Right lobe of liver (tissue), 6 donors: ENCODE measurements at regions not wholly inside any gene's neighbourhood (a gene's known extent, or its start where the extent isn't known, plus 50 kb on each side); places are given as distances from the start of the nearest gene placed in this dataset.

Source experiments
- ATAC-seq, 4 donors: fragments of 200-7000 bp; cut with Tn5 transposase; one replicate each; pipeline ENCODE4 v1.9.1; 2020; ENCODE audit warnings: mild to moderate bottlenecking in 4 of 4, moderate library complexity in 4 of 4
- DNase-seq, 3 donors: peaks; one replicate each; pipeline ENCODE4 v3.0.0-alpha.2; 2020
- H3K27ac ChIP-seq, 3 donors: fragments of 200-600 bp; one replicate each; pipeline ENCODE4 v1.8.0; 2022
- H3K27me3 ChIP-seq, 2 donors: fragments of 200-600 bp; one replicate each; pipeline ENCODE4 v1.8.0; 2022
- H3K36me3 ChIP-seq, 4 donors: fragments of 200-600 bp; sonication (generic) in 1 of 4; one replicate each; pipeline versions ENCODE4 v1.5.1 to v1.8.0; 2017 to 2022; ENCODE audit warnings: control low read depth in 1 of 4
- H3K4me1 ChIP-seq, 4 donors: fragments of 200-600 bp; sonication (generic) in 1 of 4; one replicate each; pipeline versions ENCODE4 v1.5.1 to v1.8.0; 2017 to 2022; ENCODE audit warnings: control low read depth in 1 of 4
- H3K4me3 ChIP-seq, 3 donors: fragments of 200-600 bp; one replicate each; pipeline ENCODE4 v1.8.0; 2022
- H3K9me3 ChIP-seq, 4 donors: fragments of 200-600 bp; sonication (generic) in 1 of 4; one replicate each; pipeline versions ENCODE4 v1.5.1 to v1.8.0; 2017 to 2022; ENCODE audit warnings: control low read depth in 1 of 4
- CTCF ChIP-seq, 4 donors: fragments of 200-600 bp in 3 of 4; fragments of 450-650 bp in 1 of 4; IDR thresholded peaks; one replicate each; pipeline versions ENCODE4 v1.5.1 to v1.8.0; 2016 to 2022; ENCODE audit warnings: antibody characterized with exemption in 4 of 4, mild to moderate bottlenecking in 2 of 4
- POLR2A ChIP-seq: fragments of 450-650 bp; IDR thresholded peaks from one replicate; pipeline ENCODE4 v1.6.1; 2017; ENCODE audit warnings: antibody characterized with exemption, mild to moderate bottlenecking
- WGBS: methylation state at CpG from one replicate; pipeline ENCODE4 v1.1.6; 2018; ENCODE audit warnings: low coverage, low lambda C conversion rate; ENCODE audit not compliant: insufficient coverage; ENCODE audit errors: missing lambda C conversion rate; 5-methylcytosine and 5-hydroxymethylcytosine counted together
- intact Hi-C, 2 donors: fragments of 100-400 bp; cut with DNase I; formaldehyde crosslinking; loops; one replicate each; pipeline versions ENCODE4 v1.11.2 to v1.14.1; 2022
- small RNA-seq, 2 experiments: library from RNA; depleted of rRNA; stranded (forward); fragments of <200 nt; gene quantifications; one replicate each; pipeline ENCODE3, GENCODE V24; 2016
- donor health status: DM: no; HTN: yes; CAD: no.
- donor health status: DM: no; HTN: no; CAD: no.
- donor health status: DM: no; HTN: no; CAD: no.
- donor health status: DM: no; HTN: yes; CAD: no.
- donor health status: DM: no; HTN: yes; CAD: no.

- Histone ChIP-seq H3K4me3 (no peak overlapping the region), H3K27ac (no peak overlapping the region), H3K27me3 (no peaks in the 10 kb centered on the region), H3K9me3 (no peaks in the 10 kb centered on the region), H3K4me1 (no peaks in the 10 kb centered on the region), H3K36me3 (no peaks in the 10 kb centered on the region)
- DNase-seq (no peak), ATAC-seq (no peak)
- TF ChIP-seq POLR2A (no peak), CTCF (IDR thresholded peaks at IDR 0.05) (no peak)
- 89% methylated on average over 1 of the region's 1 CpG for WGBS
- intact Hi-C loops = no loop called here
Observed at GRCh38 chr2:121161272-121161671, 123.7 kb downstream of the TFCP2L1 start.

- H3K36me3 ChIP-seq = no peaks in the 10 kb centered on the region
- ATAC-seq = no peak
Observed at GRCh38 chr2:121162893-121163292, 122.1 kb downstream of the TFCP2L1 start.

GRCh38 chr2:121164042-121164441 is 121.0 kb downstream of the TFCP2L1 start:
- Histone ChIP-seq H3K27me3 (no peaks in the 10 kb centered on the region), H3K4me3 (no peak overlapping the region), H3K27ac (no peak overlapping the region), H3K9me3 (no peaks in the 10 kb centered on the region), H3K4me1 (no peaks in the 10 kb centered on the region), H3K36me3 (no peaks in the 10 kb centered on the region)
- WGBS = 69% methylated on average over 3 of the region's 3 CpGs
- TF ChIP-seq POLR2A (no peak), CTCF (IDR thresholded peaks at IDR 0.05) (no peak)
- ATAC-seq = no peak
- no peak for DNase-seq
- intact Hi-C loops = no loop called here

More at GRCh38 chr2:121162893-121163292, 122.1 kb downstream of the TFCP2L1 start:
- no peak for DNase-seq
- Histone ChIP-seq H3K27ac (no peak overlapping the region), H3K4me1 (no peaks in the 10 kb centered on the region), H3K4me3 (no peak overlapping the region), H3K9me3 (no peaks in the 10 kb centered on the region), H3K27me3 (no peaks in the 10 kb centered on the region)
- intact Hi-C loops = no loop called here
- TF ChIP-seq CTCF (IDR thresholded peaks at IDR 0.05) (no peak), POLR2A (no peak)

- H3K4me1 ChIP-seq = no peaks in the 10 kb centered on the region
- intact Hi-C loops = no loop called here
- no peak overlapping the region for H3K27ac ChIP-seq
- 70% methylated on average over 1 of the region's 1 CpG for WGBS
- no peak for DNase-seq
- no peaks in the 10 kb centered on the region for H3K36me3 ChIP-seq
- ATAC-seq = no peak
- no peaks in the 10 kb centered on the region for H3K27me3 ChIP-seq
- no peaks in the 10 kb centered on the region for H3K9me3 ChIP-seq
- TF ChIP-seq POLR2A = no peak
- TF ChIP-seq CTCF (IDR thresholded peaks at IDR 0.05) = no peak
- H3K4me3 ChIP-seq = no peak overlapping the region
Observed at GRCh38 chr2:121165038-121165542, 119.9 kb downstream of the TFCP2L1 start.

Small RNA genes lying in the stretch of these regions (small RNA-seq; reads per million reads assigned to genes)
- 0 reads per million in 2 experiments for gene RF00019
